Rectal smooth muscle tissue (tissue), 1 donor: ENCODE measurements at regions not wholly inside any gene's neighbourhood (a gene's known extent, or its start where the extent isn't known, plus 50 kb on each side); places are given as distances from the start of the nearest gene placed in this dataset.

ENCODE experiments used
- H3K27ac ChIP-seq: one replicate; pipeline ENCODE4 v1.7.0; 2013; ENCODE audit warnings: low read depth, low read length, inconsistent platforms
- H3K27me3 ChIP-seq: one replicate; pipeline ENCODE4 v1.7.0; 2013; ENCODE audit warnings: low read length; ENCODE audit not compliant: control insufficient read depth, insufficient read depth
- H3K36me3 ChIP-seq: one replicate; pipeline ENCODE4 v1.7.0; 2013; ENCODE audit warnings: low read length; ENCODE audit not compliant: control insufficient read depth, insufficient read depth
- H3K4me1 ChIP-seq: one replicate; pipeline ENCODE4 v1.7.0; 2013; ENCODE audit warnings: low read length; ENCODE audit not compliant: control insufficient read depth, insufficient read depth
- H3K4me3 ChIP-seq: one replicate; pipeline ENCODE4 v1.7.0; 2013; ENCODE audit warnings: low read length
- H3K9ac ChIP-seq: one replicate; pipeline ENCODE4 v1.7.0; 2013; ENCODE audit warnings: low read length

DNA sequence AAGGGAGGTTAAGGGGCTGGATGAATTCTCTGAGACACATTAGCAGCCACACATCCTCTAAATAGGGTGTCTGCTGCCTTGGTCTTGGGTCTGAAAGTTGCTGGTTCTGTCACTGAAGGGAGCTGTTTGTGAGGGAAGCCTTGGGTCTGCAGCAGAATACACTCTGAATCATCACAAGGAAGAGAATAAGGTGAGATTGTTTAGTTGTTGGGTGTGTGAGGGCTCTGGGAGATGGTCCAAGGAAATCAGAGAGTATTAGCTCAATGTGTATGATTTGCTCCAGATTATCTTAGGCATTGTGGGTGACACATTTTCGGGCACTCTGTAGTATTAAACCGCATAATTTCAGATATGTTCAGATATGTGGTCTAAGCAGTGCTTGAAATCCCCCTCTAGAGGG, 548.5 kb downstream of the SLC4A3 start:
- H3K4me1 ChIP-seq: no peaks in the 10 kb centered on the region
- H3K27me3 ChIP-seq: no peaks in the 10 kb centered on the region
- no peak overlapping the region for H3K4me3 ChIP-seq
- H3K36me3 ChIP-seq: no peaks in the 10 kb centered on the region
- no peak overlapping the region for H3K27ac ChIP-seq
- H3K9ac ChIP-seq: no peak overlapping the region

DNA sequence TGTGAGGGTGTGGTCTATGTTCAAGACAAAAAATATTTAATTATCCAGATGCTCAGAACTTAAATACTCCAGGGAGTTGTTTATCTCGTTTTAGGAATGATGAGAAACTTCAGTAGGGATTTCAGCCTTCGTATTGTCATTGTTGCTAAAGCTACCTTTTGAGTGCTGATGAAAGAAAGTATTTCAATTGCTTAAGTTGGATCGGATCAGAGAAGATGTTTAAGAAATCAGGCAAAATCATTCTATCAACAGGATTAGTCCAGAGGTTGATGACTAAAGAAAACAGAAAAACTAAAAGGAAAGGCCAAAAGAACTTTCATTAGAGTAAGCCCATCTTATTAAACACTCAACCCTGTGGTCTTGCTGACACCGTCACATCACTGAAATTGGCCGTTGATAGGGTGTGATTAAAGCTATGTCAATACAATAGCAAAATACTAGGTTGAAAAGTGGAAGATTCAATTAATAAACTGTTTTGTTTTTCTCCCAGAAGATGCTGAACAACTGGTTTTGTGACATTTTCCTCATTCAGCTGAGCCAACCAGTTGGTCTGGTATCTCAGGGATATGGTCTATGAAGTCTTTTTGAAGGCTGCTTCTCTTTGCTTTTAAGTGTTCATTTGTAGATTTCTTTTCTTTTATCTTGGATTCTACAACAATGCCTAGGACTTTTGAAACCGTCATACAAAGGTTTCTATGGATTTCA, 551.7 kb downstream of the SLC4A3 start:
- Histone ChIP-seq H3K27ac (no peak overlapping the region), H3K4me3 (no peak overlapping the region), H3K9ac (no peak overlapping the region), H3K4me1 (no peaks in the 10 kb centered on the region), H3K27me3 (no peaks in the 10 kb centered on the region), H3K36me3 (no peaks in the 10 kb centered on the region)

DNA sequence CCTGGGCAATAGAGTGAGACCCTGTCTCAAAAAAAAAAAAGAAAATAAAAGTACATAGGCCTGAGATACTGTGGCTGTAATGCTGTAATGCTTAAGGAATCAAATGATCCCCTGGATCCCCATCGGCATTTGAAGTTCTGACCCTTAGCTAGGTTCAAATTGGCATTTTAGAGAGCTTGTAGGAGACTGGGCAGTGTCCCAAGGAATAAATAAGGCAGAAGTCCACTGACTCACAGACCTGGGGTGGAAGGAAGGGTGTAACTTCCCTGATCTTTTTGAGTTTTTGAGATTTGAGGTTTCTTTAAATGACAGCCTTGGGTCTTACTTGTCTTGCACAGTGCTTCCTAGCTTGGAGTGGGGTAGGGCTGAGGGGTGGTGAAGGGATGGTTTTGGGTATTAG, 553.7 kb downstream of the SLC4A3 start:
- Histone ChIP-seq H3K4me1 (no peaks in the 10 kb centered on the region), H3K9ac (no peak overlapping the region), H3K4me3 (no peak overlapping the region), H3K27me3 (no peaks in the 10 kb centered on the region), H3K27ac (no peak overlapping the region), H3K36me3 (no peaks in the 10 kb centered on the region)

DNA sequence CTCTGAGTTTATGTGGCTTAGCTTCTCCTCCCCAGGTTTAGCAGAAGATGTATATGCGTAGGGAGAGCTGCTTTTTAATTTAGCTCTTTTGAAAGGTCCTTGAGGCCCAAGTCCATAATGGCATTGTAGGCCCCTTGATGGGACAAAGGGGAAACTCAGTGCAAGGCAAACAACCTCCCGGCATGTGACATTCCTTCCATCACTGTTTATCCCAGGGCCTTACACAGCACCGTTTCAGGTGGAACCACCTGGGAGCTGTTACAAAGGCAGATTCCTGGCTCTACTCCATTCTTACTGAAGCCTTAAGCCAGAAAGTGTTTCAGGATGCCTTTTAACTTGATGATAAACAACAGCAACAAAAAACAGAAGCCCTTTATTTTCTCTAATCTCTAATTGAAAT, 555.4 kb downstream of the SLC4A3 start:
- no peak overlapping the region for H3K9ac ChIP-seq
- H3K27ac ChIP-seq: no peak overlapping the region
- no peaks in the 10 kb centered on the region for H3K4me1 ChIP-seq
- H3K36me3 ChIP-seq: no peaks in the 10 kb centered on the region
- H3K4me3 ChIP-seq: no peak overlapping the region
- no peaks in the 10 kb centered on the region for H3K27me3 ChIP-seq

DNA sequence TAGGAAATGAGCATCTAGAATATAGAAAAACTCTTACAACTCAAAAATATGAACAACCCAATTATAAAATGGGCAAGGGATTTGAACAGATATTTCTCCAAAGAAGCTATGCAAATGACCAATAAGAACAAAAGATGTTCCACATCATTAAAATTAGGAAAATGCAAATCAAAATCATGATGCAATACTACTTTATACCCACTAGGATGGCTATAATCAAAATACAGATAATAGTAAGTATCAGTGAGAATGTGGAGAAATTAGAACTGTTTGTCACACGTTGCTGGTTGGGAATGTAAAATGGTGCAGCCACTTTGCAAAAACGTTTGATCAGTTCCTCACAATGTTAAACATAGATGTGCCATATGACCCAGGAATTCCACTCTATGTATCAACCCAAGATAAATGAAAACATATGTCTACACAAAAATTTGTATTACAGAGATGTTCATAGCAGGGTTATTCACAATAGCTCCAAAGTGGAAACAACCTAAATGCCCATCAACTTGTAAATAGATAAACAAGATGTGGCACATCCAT, 558.4 kb downstream of the SLC4A3 start:
- Histone ChIP-seq H3K4me3 (no peak overlapping the region), H3K36me3 (no peaks in the 10 kb centered on the region), H3K4me1 (no peaks in the 10 kb centered on the region), H3K27me3 (no peaks in the 10 kb centered on the region), H3K27ac (no peak overlapping the region), H3K9ac (no peak overlapping the region)

DNA sequence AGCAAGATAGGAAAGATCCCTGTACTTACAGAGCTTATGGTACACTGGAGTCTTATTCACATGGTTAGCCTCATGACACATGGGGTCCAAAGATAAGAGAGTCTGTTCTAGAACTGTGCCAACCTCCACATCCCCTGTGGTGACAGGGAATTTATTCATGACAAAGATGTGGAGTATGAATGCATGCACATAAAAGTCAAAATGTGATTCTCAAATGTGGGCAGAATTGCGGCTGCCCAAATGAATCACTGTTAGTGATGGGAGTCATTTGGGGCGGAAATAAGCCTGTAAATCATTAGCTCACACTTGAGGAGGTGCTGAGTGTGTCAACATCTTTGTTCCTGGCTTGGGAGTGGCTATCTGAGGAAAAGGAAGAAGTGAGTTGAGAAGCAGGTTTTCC, 560.6 kb downstream of the SLC4A3 start:
- no peaks in the 10 kb centered on the region for H3K27me3 ChIP-seq
- no peaks in the 10 kb centered on the region for H3K4me1 ChIP-seq
- no peak overlapping the region for H3K9ac ChIP-seq
- no peak overlapping the region for H3K4me3 ChIP-seq
- no peaks in the 10 kb centered on the region for H3K36me3 ChIP-seq
- no peak overlapping the region for H3K27ac ChIP-seq

- H3K4me3 ChIP-seq: no peak overlapping the region
- H3K27me3 ChIP-seq: no peaks in the 10 kb centered on the region
- no peaks in the 10 kb centered on the region for H3K4me1 ChIP-seq
- H3K9ac ChIP-seq: no peak overlapping the region
- no peaks in the 10 kb centered on the region for H3K36me3 ChIP-seq
- no peak overlapping the region for H3K27ac ChIP-seq
These were observed 563.6 kb downstream of the SLC4A3 start for GRCh38 chr2:220191031-220191430.

GRCh38 chr2:220191737-220192136, 564.3 kb downstream of the SLC4A3 start:
- H3K4me3 ChIP-seq: no peak overlapping the region
- no peak overlapping the region for H3K27ac ChIP-seq
- H3K27me3 ChIP-seq: no peaks in the 10 kb centered on the region
- H3K36me3 ChIP-seq: no peaks in the 10 kb centered on the region
- H3K4me1 ChIP-seq: no peaks in the 10 kb centered on the region
- no peak overlapping the region for H3K9ac ChIP-seq

DNA sequence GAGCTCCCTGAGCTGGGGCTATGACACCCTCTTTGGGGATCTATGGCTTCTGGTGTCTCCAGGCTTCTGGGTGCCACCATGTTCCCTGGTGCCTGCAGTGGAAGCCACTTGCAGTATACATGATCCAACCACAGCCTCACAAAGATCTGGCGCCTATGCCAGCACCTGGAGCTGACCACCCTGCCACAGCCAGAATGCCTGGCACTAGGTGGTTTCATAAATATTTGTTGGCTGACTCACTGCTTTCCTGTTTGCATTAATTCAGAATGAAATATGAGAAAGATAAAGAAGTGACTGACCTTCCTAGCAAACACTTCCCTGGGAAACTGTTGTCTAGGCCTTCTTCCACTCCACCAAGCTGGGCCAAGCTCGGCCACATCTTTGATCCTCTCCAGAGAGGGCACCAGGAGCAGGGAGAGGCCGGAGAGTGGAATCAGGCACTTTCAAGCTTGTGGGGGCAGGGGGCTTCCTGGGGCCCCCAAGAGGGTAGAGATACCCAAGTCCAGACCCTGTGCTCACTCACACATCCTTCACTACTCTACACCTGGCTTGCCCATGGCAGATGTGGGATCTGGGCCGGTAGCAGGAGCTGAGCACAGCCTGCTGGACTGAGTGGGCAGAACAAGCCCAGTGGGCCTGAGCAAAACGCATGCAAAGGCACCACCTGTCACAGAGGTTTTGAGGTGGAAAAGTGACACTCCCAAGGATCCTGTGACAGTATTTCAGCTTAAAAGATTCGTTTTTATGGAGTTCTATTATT, 565.7 kb downstream of the SLC4A3 start:
- no peaks in the 10 kb centered on the region for H3K27me3 ChIP-seq
- no peaks in the 10 kb centered on the region for H3K4me1 ChIP-seq
- no peak overlapping the region for H3K27ac ChIP-seq
- H3K4me3 ChIP-seq: no peak overlapping the region
- H3K36me3 ChIP-seq: no peaks in the 10 kb centered on the region
- H3K9ac ChIP-seq: no peak overlapping the region

DNA sequence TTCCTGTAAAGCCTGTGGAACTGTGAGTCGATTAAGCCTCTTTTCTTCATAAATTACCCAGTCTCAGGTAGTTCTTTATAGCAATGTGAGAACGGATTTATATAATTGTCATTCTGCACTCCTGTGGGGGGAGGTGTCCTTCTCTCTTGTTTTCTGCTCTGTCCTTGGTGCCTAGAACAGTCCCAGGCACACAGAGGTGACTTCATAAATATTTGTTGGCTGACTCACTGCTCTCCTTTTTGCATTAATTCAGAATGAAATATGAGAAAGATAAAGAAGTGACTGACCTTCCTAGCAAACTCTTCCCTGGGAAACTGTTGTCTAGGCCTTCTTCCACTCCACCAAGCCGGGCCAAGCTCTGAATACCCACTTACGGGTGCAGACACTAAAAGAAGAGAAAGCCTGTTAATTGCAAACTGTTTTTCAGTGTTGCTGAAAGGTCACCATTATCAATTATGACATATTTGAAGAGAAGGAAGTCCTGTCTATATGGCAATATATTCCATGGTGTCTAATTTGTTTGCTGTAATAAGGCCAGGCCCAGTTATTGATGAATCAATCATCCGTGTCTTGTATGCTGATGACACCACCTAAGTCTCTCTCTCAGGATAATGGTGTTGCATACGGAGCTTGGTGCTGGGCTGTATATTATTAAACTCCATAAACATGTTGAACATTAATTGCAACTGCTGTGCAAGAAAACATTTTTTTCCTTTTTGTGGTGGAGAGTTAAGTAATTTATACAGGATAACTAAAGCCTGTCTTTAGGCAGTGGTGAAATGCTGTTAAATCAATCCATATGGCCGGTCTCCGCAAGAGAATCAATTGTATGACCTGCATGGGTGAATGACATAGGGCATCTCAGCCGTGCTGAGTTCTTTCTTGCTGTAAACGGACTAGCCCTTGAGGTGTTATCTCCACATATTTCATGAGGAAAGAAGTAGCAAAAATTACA, 567.5 kb downstream of the SLC4A3 start:
- H3K36me3 ChIP-seq: no peaks in the 10 kb centered on the region
- H3K9ac ChIP-seq: no peak overlapping the region
- no peaks in the 10 kb centered on the region for H3K27me3 ChIP-seq
- H3K27ac ChIP-seq: no peak overlapping the region
- H3K4me1 ChIP-seq: no peaks in the 10 kb centered on the region
- H3K4me3 ChIP-seq: no peak overlapping the region

GRCh38 chr2:220198896-220199295, 571.5 kb downstream of the SLC4A3 start:
- Histone ChIP-seq H3K9ac (no peak overlapping the region), H3K27ac (no peak overlapping the region), H3K36me3 (no peaks in the 10 kb centered on the region), H3K27me3 (no peaks in the 10 kb centered on the region), H3K4me3 (no peak overlapping the region), H3K4me1 (no peaks in the 10 kb centered on the region)

DNA sequence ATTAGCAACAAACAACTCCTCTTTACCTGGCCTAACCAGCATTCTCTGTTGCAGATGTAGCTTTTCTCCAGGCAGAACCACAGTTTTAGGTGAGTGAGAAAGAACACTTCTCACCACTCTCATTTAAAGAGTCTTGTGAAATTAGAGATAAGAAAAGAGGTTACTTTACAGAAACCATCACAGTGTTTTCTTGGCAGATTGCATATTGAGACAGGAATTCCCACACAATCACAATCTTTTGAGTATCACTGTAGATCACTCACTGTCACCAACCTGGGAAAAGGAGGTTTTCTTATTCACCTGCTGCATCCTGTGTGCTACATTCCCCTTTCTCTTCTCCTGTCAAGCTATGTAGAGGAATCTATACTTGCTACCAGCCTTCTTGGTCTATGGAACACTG, 574.6 kb downstream of the SLC4A3 start:
- Histone ChIP-seq H3K4me3 (no peak overlapping the region), H3K27me3 (no peaks in the 10 kb centered on the region), H3K27ac (no peak overlapping the region)

More for the DNA sequence above, 574.6 kb downstream of the SLC4A3 start:
- Histone ChIP-seq H3K4me1 (no peaks in the 10 kb centered on the region), H3K9ac (no peak overlapping the region), H3K36me3 (no peaks in the 10 kb centered on the region)
